ENCODE measurements at regions not wholly inside any gene's neighbourhood (a gene's known extent, or its start where the extent isn't known, plus 50 kb on each side); places are given as distances from the start of the nearest gene placed in this dataset.
"Not testable (repeated sequence)": the region's sequence is repeated elsewhere in the genome, so short reads cannot be mapped to it uniquely, and the experiment has no call there.

GRCh38 chr3:88000853-88001252, 58.0 kb downstream of the CGGBP1 start:
- intact Hi-C loops (cut with micrococcal nuclease): loop anchor here (5.0 to 10.0 kb wide), 3 partner anchors 99 to 736 kb away; no protein-coding TSS in a partner anchor

DNA sequence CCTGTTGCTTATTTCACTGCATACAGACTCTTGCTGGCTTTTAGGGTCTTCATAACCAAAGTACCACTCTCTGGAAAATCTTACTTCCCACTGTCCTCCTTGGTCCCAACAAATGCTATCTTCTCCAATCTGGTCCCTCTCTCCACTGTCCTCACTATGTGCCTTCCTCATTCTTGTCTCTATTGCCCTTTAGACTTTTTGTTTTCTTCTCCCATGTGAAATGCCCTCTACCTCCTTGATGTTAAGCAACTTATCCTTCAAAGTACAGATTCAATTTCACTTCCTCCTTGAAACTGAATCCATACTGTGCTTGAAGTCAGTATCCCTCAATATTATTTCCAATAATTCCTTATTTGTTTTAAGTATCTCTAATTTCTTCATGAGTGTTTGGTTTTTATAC, 60.8 kb downstream of the CGGBP1 start:
- intact Hi-C loops (cut with micrococcal nuclease): loop anchor here (2.0 kb wide), 1 partner anchor 61 kb away; the partner anchor contains the start of genes CGGBP1 and ZNF654

GRCh38 chr3:87997298-87997697, 61.5 kb downstream of the CGGBP1 start:
- intact Hi-C loops (cut with micrococcal nuclease): loop anchor here (2.0 kb wide), 1 partner anchor 62 kb away; the partner anchor contains the start of genes CGGBP1 and ZNF654

DNA sequence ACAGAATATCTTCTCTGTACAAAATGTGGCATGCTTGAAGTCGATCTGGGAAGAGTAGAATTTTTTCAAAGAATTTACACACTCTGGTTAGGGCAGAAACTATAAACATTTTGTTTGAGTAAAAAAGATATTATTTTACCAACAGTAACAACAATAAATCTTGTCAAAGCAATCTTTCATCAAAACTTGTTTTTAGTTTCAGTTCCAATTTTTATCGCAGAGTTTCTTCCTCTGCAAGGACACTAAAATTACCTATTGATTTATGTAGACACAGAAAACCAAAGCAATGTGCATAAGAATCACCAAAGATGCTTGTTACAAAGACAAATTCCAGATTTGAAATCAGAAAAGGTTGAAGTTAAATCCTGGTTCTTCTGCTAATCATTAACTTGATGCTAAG, 61.9 kb downstream of the CGGBP1 start:
- intact Hi-C loops (cut with micrococcal nuclease): loop anchor here (2.0 kb wide), 1 partner anchor 62 kb away; the partner anchor contains the start of genes CGGBP1 and ZNF654

DNA sequence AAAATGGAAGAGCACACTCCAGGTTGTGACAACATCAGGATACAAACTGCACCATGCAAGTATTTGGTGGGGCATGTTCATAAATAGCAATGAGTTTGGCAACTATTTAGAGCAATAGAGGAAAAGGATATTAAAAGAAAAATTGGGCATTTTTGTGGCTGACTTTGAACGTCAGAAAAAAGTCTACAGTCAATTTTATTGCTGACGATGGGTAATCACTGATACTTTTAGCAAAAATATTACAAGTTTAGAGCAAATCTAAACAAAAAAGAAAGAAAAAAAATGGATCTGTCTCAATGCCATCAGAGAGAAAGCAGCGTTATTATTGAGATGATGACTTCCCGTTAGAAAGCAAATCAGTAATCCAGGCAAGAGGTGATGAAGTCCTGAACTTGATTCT, 65.2 kb downstream of the CGGBP1 start:
- intact Hi-C loops (cut with micrococcal nuclease): no loop called here

DNA sequence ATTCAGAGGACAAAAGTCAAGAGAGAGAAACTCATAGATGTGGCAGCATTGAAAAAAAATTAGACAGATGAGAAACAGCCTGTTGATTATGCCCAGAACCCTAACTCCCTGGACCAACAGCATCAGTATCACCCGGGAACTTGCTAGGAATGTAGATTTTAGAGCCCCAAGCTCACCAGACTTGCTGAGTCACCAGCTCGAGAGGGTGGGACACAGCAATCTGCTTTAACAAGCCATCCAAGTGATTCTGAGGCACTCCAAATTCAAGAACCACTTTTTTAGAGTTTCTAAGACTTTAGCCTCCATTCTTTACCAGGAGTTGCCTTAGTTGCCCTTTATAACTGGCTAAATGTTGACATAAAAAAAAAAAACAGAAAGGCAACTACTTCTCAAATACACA, 70.9 kb downstream of the CGGBP1 start:
- intact Hi-C loops (cut with micrococcal nuclease): no loop called here

- intact Hi-C loops (cut with micrococcal nuclease): no loop called here
Observed at GRCh38 chr3:87982421-87982820, 76.4 kb downstream of the CGGBP1 start.

GRCh38 chr3:87979527-87979926, 79.3 kb downstream of the CGGBP1 start:
- intact Hi-C loops (cut with micrococcal nuclease): no loop called here

GRCh38 chr3:87977765-87978164, 81.0 kb downstream of the CGGBP1 start:
- intact Hi-C loops (cut with micrococcal nuclease): no loop called here

- intact Hi-C loops (cut with micrococcal nuclease): no loop called here
Observed at GRCh38 chr3:87975716-87976115, 83.1 kb downstream of the CGGBP1 start.

- intact Hi-C loops (cut with micrococcal nuclease): no loop called here
Observed at GRCh38 chr3:87973906-87974305, 84.9 kb downstream of the CGGBP1 start.

GRCh38 chr3:87969620-87970019, 89.2 kb downstream of the CGGBP1 start:
- intact Hi-C loops (cut with micrococcal nuclease): no loop called here

- intact Hi-C loops (cut with micrococcal nuclease): no loop called here
Observed at GRCh38 chr3:87968668-87969067, 90.1 kb downstream of the CGGBP1 start.

GRCh38 chr3:87958289-87958688, 100.5 kb downstream of the CGGBP1 start:
- intact Hi-C loops (cut with micrococcal nuclease): no loop called here

- intact Hi-C loops (cut with micrococcal nuclease): no loop called here
Observed at GRCh38 chr3:87957575-87957974, 101.2 kb downstream of the CGGBP1 start.

- intact Hi-C loops (cut with micrococcal nuclease): no loop called here
Observed at GRCh38 chr3:87949879-87950208, 109.0 kb downstream of the CGGBP1 start.

DNA sequence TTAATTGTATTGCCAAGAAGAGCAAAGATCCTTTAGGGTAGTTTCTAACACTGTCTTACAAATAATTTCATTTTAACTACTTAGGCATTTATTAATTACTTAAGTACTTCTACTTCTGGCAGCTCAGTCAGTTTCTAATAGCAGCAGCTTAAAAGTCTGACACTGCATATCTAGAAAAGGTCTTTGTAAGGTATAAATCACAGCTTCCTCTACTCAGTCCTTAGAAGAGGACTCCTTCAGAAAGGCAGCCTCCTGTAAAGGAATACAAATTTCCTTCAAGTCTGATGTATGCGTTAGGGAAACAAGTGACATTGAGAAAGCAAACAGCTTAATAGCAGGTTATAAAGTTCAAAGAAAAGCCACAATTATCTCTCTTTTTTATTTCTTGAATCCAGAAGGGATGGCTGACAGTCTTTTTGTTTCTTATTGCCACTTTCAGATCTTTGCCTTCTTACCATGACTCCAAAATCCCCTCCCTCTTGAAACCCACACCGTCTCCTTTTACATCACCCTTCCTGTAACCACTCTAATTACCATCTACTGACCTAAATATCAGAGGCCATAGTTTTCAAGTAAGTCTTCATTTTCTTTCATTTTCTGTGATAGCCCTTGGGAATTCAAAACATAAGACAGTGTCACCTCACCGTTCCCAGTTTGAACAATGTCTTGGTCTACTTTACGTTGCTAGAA, 109.5 kb downstream of the CGGBP1 start:
- intact Hi-C loops (cut with micrococcal nuclease): no loop called here

DNA sequence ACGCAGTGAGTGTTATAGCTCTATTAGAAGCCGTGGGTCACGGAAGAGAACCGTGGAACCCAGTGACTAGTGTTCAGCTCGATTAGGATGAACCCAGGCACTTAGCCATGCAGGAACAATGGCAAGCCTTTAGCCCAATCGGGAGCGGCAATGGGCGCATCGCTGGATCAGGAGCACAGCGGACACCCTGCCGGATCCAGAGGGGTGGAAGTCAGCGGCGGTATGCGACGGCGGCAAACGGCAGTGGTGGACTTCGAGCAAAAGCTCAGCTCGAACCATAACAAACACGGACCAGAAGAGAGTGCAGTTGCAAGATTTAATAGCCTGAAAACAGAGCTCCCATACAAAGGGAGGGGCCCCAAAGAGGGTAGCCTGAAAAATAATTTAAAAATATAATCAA, 112.8 kb downstream of the CGGBP1 start:
- intact Hi-C loops (cut with micrococcal nuclease): not testable (repeated sequence)

GRCh38 chr3:87942256-87942655, 116.5 kb downstream of the CGGBP1 start:
- intact Hi-C loops (cut with micrococcal nuclease): not testable (repeated sequence)

DNA sequence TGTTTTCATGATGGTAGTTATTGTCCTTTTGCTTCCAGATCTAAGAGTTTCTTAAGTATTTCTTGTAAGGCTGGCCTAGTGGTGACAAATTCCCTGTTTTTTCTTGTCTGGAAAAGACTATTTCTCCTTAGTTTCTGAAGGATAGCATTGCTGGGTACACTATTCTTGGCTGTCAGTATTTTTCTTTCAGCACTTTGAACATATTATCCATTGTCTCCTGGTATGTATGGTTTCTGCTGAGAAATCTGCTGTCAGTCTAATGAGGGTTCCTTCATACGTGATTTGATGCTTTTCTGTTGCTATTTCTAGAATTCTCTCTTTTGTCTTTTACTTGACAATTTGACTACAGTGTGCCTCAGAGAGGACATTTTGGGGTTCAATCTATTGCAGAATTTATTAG, 134.3 kb downstream of the CGGBP1 start:
- intact Hi-C loops (cut with micrococcal nuclease): no loop called here

GRCh38 chr3:87920549-87920948, 138.3 kb downstream of the CGGBP1 start:
- intact Hi-C loops (cut with micrococcal nuclease): no loop called here

DNA sequence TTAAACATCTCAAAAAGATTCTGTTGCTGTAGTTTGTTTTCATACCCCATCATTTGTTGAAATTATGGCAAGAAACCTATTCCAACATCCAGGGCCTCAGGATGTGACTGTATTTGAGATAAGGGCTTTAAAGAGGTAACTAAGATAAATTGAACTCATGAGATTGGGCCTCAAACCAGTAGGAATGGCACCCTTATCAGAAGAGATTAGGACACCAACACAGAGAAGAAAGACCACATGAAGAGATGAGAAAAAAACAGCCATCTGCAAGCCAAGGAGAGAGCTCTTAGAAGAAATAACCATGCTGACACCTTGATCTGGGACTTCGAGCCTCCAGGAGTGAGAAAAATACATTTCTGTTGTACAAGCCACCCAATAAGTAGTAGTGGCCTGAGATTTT, 157.7 kb downstream of the CGGBP1 start:
- intact Hi-C loops (cut with micrococcal nuclease): loop anchor here (5.0 to 10.0 kb wide), 2 partner anchors 101 to 214 kb away; no protein-coding TSS in a partner anchor

- intact Hi-C loops (cut with micrococcal nuclease): loop anchor here (5.0 to 10.0 kb wide), 2 partner anchors 102 to 215 kb away; no protein-coding TSS in a partner anchor
Observed at GRCh38 chr3:87900061-87900460, 158.7 kb downstream of the CGGBP1 start.
